ENCODE measurements at regions not wholly inside any gene's neighbourhood (a gene's known extent, or its start where the extent isn't known, plus 50 kb on each side); places are given as distances from the start of the nearest gene placed in this dataset.
"Not testable (repeated sequence)": the region's sequence is repeated elsewhere in the genome, so short reads cannot be mapped to it uniquely, and the experiment has no call there.

DNA sequence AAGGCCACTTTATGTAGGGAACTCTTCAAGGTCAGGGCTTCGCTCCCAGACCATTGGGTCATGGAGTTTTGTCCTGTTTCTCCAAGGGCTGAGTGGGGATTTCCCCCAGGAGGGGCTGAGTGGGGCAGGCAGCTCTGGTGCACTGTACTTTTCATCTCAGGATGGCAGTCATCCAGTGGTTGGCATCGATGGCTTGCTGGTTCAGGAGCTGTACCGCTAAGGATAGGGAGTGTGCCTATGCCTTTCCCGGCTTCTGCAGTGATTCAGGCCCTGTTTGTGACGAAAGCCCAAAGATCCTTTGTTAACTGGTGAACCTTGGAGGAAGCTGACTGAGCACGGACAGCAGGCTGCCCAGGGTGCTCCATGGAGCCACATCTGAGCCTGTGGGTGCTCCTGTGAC is 100.1 kb upstream of the GADD45A start:
- no peak for DNase-seq (ENCODE audit: low spot score)

- no peak for DNase-seq (ENCODE audit: low spot score)
Observed at GRCh38 chr1:67586596-67586995, 98.4 kb upstream of the GADD45A start.

DNA sequence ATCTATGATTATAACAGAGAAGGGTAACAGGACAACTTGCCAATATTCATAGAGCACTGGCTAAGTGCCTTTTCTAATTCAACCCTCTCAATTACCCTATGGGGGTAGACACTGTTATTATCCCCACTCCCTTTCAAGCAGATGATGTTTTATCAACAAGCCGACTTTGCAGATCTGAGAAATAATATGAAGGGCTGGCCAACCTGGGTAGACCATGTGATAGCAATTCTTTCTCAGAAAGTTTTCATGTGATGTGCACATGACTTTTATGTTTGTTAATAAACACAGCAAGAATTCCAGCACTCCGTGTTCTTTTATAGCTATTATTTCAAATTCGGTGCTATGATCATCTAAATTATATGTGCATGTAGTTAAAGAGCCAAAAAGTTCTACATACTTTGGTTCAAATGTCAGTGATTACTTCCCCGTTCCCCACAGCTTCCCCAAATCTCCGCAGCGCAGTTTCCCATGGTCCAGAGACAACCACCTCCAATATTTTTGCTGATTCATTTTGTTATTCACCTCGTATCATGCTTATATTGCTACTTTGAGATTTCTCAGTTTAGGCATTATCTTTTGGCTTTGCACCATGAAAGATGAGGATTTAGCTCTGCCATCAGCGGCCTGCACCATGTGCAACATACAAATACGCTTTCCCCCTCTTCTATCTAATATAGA is 96.7 kb upstream of the GADD45A start:
- DNase-seq (ENCODE audit: low spot score) = no peak

DNA sequence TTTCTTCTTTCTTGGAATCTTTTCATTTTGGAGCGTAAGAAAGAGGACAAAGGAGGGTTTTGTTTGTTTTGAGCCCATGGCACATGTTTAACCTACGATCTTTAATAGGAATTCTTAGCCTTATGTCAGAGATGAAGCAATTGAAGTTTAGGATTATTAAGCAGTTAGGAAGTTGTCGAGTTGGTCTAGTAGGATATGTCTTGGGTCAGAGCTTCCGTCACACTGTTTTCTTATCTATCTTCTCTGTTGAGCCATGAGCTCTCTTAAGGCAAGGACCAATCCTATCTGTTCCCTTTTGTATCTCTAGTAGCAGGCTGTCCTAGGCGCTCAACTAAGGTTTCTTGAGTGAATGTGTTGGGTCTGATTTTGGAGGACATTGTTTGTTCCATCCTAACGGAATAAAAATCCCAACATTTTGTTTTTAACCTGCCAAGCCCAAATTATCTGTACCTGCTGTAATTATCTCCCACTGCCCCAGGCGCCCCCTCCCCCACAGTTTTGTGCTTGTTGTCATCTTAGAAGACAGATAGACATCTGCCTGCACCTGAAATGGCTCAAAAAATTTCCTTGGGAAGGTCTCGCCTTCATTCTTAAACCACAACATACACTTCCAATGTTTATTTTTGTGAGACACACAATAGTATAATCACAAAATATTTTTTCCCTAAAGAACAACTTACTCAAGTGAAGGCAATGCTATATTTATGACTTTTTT is 95.3 kb upstream of the GADD45A start:
- no peak for DNase-seq (ENCODE audit: low spot score)

- DNase-seq (ENCODE audit: low spot score) = peak; percentile 14
Observed at GRCh38 chr1:67590329-67590728, 94.7 kb upstream of the GADD45A start.

- no peak for DNase-seq (ENCODE audit: low spot score)
Observed at GRCh38 chr1:67594764-67595163, 90.2 kb upstream of the GADD45A start.

DNA sequence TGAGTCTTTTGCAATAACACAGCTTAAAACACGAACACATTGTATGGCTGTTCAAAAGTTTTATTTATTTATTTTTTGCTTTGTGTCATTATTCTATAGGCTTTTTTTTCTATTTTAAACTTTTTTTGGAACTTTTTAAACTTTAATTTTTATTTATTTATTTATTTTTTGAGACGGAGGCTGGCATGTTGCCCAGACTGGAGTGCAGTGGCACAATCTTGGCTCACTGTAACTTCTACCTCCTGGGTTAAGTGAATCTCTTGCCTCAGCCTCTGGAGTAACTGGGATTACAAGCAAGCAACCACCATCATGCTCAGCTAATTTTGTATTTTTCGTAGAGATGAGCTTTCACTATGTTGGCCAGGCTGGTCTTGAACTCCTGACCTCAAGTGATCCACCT is 88.3 kb upstream of the GADD45A start:
- DNase-seq (ENCODE audit: low spot score) = no peak

DNA sequence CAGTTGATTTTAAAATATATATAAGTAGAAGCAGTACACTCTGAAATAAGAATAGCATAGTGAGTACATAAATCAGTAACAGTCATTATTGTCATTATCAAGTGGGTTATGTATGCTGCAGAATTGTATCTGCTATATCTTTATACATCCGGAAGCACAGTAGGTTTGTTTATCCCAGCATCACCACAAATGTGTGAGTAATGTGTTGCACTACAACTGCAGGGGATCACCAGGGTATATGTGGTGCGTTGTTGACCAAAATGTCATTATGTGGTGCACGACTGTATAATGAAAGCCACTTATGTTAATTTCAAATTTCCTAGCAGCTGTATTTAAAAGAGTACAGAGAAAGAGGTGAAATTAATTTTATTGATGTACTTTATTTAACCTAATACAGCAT is 87.7 kb upstream of the GADD45A start:
- no peak for DNase-seq (ENCODE audit: low spot score)

DNA sequence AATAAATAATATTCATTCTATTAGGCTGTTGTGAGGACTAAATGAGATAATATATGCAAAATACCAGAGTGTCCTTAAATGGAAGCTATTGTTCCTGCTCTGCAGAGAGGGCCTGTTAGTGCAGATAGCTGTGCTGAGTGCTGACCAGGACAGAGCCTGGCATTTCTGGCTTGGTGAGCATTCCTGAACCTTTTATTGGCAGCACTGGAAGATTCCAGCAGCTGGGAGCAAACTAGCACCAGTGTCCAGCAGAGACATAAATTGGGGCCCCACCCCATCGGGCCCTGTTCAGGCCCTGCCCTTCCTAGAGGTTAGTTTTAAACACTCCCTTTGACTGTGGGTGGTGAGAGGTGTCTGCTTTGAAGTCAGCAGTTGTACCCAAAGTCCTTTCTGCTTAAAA is 85.9 kb upstream of the GADD45A start:
- no peak for DNase-seq (ENCODE audit: low spot score)

DNA sequence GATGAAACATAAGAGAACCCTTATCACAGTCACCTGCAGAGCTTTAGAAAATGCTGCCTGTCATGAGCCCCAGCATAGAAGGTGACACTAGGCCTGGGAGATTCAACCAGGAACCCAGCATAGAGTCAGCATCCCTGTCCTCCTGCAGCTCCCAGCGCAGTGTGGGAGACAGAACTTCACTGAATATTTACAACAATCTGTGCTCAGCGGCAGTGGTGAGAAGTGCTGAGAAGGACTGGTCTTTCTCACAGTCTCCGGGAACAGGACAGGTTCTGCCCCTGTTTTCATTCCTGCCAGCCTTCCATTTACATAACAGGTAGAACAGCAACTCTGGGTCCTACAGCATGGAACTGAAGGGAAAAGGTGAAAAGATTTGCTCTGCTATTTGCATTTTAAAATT is 83.5 kb upstream of the GADD45A start:
- DNase-seq (ENCODE audit: low spot score) = peak; percentile 18

GRCh38 chr1:67601955-67602354 is 83.0 kb upstream of the GADD45A start:
- no peak for DNase-seq (ENCODE audit: low spot score)

GRCh38 chr1:67604778-67605177 is 80.2 kb upstream of the GADD45A start:
- DNase-seq (ENCODE audit: low spot score) = no peak

DNA sequence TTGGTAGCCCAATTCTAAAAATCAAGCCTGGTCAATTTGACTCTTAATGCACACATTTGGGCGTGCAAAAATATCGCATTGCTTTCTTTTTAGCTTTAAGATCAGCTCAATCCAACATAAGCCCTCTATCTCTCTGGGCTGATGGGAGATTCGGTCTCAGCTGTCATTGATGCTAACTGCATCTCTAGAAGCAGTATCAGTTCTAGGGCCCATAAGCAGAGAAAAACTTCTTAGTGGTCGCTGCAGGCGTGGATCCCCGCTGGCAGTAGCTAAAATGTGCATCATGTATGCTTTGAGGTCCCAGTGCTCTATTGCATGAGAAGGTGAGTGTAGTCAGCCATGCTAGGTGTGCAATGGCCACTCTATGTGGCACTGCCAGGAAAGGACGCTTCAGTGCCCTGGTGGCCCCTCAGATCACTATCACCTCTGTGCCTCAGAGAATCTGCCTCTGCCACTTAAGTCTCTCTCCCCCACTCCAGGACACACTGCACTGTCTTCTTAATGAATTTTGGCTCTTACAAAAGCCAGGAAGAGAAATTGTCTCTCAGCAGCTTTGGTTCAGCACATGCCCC is 79.7 kb upstream of the GADD45A start:
- DNase-seq (ENCODE audit: low spot score) = no peak

- no peak for DNase-seq (ENCODE audit: low spot score)
Observed at GRCh38 chr1:67607286-67607685, 77.7 kb upstream of the GADD45A start.

DNA sequence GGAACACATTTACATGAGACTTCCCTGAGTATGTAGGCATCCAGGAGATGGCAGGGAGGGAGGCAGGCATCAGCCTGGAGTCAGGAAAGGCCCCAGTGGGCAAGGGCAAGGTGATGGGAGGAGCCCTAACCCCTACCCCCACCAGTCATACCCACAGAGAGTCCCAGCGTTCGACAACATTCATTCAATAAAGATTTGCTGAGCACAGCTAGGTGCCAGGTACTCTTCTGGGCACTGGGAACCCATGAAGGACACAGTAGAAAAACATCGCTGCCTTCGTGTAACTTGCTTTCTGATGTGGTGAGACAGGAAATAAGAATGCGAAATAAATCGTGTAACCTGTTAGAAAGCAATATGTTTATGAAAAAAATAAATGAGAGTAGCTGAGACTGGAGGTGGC is 77.3 kb upstream of the GADD45A start:
- no peak for DNase-seq (ENCODE audit: low spot score)

GRCh38 chr1:67608661-67609576 is 76.1 kb upstream of the GADD45A start:
- DNase-seq (ENCODE audit: low spot score) = no peak

DNA sequence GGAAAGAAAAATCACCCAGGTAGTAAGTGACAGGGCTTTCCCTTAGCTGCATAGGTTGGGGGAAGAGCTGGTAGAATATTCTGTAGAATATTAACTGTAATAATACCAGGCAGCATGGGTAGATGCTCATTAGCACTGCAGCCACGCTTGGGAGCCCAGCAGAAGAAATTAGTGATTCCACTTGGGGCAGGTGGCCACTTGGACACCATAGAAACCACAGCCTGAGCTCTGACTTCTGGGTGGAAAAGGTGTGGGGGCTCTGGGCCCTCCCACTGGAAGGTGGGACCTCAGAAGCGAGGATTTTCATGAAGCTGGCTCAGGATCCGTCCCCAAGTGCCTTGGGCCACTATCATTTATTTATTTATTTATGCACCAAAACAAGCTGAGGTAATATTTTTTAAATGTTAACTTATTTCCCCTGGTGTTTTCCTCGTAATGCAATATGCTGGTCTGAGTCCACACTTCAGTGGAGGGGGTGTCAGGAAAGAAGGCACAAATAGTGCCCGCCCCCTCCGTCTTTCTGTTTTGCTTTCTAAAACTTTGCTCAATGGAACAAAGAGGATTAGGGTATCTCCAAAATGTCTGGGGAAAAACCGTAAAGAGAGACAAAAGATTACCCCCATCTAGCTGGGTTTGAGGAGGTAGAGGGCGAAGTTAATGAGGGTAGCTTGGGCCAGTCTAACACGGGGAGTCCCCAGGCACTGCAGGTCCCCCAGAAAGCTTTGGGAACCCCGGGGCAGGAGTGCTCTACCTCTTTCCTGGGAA is 75.2 kb upstream of the GADD45A start:
- no peak for DNase-seq (ENCODE audit: low spot score)

DNA sequence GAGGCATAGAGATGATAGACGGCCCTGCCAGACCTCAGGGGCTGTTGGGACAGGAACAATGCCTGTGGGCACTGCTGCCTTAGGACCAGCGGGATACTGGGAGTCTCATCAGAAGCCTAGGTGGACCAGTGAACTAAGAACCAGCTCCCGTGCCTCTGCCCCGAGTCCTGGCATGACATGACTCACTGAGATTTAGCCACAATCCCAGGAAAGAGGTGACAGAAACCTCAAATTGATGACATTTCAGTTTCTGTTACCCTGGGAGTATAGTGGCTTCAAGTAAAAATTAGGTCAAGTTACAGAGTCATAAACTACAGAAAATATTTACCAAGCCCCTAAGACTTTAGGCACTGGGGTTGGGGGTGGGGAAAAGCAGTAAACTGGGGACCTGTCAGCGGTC is 74.6 kb upstream of the GADD45A start:
- DNase-seq (ENCODE audit: low spot score) = no peak

DNA sequence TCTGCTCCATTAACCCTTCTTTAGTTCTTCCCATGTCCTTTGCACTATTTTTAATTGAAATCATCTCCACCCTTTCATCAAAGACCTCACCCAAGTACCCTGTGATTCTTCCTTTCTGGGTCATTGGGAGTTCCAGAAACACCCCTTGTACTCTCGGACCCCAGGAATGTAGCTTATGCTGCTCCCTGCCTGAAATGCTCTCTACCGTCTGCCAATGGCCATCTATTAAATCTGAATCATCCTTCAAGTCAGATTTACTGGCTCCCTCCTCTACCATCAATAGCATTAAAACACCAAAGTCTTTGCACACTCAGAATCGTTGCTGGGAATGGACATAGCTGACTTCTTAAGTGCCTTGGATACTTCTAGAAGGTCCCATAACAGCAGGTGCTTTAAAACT is 73.2 kb upstream of the GADD45A start:
- DNase-seq (ENCODE audit: low spot score) = no peak

DNA sequence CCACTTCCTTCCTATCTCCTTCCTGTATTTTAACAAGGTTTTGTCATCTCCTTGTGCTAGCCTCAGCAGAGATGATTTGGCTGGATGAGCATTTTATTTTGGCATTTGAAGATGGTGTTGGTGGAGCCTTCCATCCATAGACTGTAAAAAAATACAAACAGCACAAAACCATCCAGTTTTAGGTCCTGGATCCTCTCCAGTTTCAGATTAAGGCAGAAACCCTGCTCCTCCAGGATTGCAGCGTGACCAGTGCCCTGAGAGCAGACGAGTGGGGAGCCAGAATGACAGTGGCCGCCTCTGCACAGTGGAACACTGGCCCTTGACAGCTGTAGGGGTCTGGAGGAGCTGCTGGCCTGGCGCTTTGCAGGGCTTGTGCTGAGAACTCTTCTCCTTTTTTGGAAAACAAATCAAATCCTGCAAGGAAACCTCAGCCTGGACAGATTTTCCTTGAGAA is 72.2 kb upstream of the GADD45A start:
- no peak for DNase-seq (ENCODE audit: low spot score)

GRCh38 chr1:67613479-67613878 is 71.5 kb upstream of the GADD45A start:
- not testable (repeated sequence) for DNase-seq (ENCODE audit: low spot score)

GRCh38 chr1:67614511-67614934 is 70.5 kb upstream of the GADD45A start:
- no peak for DNase-seq (ENCODE audit: low spot score)

Data from iPS-NIHi11 (cell line).